K562 (cell line): ENCODE measurements at regions not wholly inside any gene's neighbourhood (a gene's known extent, or its start where the extent isn't known, plus 50 kb on each side); places are given as distances from the start of the nearest gene placed in this dataset.

ENCODE experiments used
- ATAC-seq: fragments of 200-7000 bp; cut with Tn5 transposase; 3 replicates; pipeline ENCODE4 v1.9.1; 2020; ENCODE audit warnings: moderate library complexity
- BruUV-seq: library from RNA; stranded (reverse); fragments of 400-500 nt; replicated peaks from 2 replicates; lab custom pipeline; 2021; lab: Mats Ljungman, UMichigan
- CTCF ChIA-PET: fragments of 300-600 bp; formaldehyde crosslinking; extraction: SDS; loops from one replicate; lab custom pipeline; 2021; ENCODE audit warnings: low intra/inter-chr PET ratio; lab: Yijun Ruan, JAX
- POLR2A ChIA-PET: fragments of 300-600, 350-650 bp; sonication (Branson Sonifier 250); formaldehyde crosslinking; extraction: SDS; loops from one replicate; lab custom pipeline; 2021; ENCODE audit warnings: antibody characterized with exemption, inconsistent platforms; lab: Yijun Ruan, JAX
- DNase-seq, 4 experiments: peaks; one replicate each; pipeline versions ENCODE4 v3.0.0 to v3.0.0-alpha.2; 2011 to 2018; ENCODE audit warnings: low spot score in 3 of 4, mixed read lengths in 3 of 4; ENCODE audit errors: extremely low read depth in 1 of 4
- FAIRE-seq: peaks from 2 replicates; lab custom pipeline; 2011; peaks lifted over from hg19 to GRCh38; lab: Jason Lieb, UNC
- H2AFZ ChIP-seq: 2 replicates; pipeline ENCODE4 v1.6.0; 2011; ENCODE audit warnings: low read depth, low read length, control low read depth, inconsistent platforms
- H3K27ac ChIP-seq: fragments of 200-600 bp; 3 replicates; pipeline ENCODE4 v1.8.0; 2011; ENCODE audit warnings: low read depth, mild to moderate bottlenecking, control low read depth, inconsistent platforms, low read length, moderate library complexity, mixed read lengths; ENCODE audit errors: extremely low read depth
- H3K27me3 ChIP-seq, 2 experiments: fragments of 300-600 bp in 1 of 2; 2 replicates in 1 of 2; 3 replicates in 1 of 2; pipeline versions ENCODE4 v1.6.0 to v1.8.0; 2011; ENCODE audit warnings: inconsistent platforms in 2 of 2, low read length in 2 of 2, mild to moderate bottlenecking in 1 of 2, mixed read lengths in 1 of 2, moderate library complexity in 1 of 2; ENCODE audit not compliant: control insufficient read depth in 2 of 2, insufficient read depth in 2 of 2
- H3K36me3 ChIP-seq: fragments of 300-600 bp; 3 replicates; pipeline ENCODE4 v1.8.0; 2011; ENCODE audit warnings: mild to moderate bottlenecking, low read length, inconsistent platforms; ENCODE audit not compliant: control insufficient read depth, insufficient read depth
- H3K4me1 ChIP-seq, 2 experiments: fragments of 200-600 bp in 1 of 2; replicated peaks in 1 of 2; 2 replicates in 1 of 2; 3 replicates in 1 of 2; pipeline versions ENCODE4 v1.5.1 to v1.8.0; 2011; ENCODE audit warnings: inconsistent platforms in 2 of 2, low read length in 2 of 2, mild to moderate bottlenecking in 1 of 2, mixed read lengths in 1 of 2, moderate library complexity in 1 of 2; ENCODE audit not compliant: control insufficient read depth in 2 of 2, insufficient read depth in 2 of 2
- H3K4me2 ChIP-seq: 2 replicates; pipeline ENCODE4 v1.6.1; 2011; ENCODE audit warnings: low read length, control low read depth, inconsistent platforms, mixed read lengths; ENCODE audit not compliant: insufficient read depth
- H3K4me3 ChIP-seq: fragments of 200-600 bp; sonication (generic), shearing (Covaris generic); 2 replicates; pipeline ENCODE4 v1.5.1; 2016; ENCODE audit warnings: control low read depth, inconsistent platforms
- H3K79me2 ChIP-seq: fragments of 200-600 bp; 3 replicates; pipeline ENCODE4 v1.8.0; 2011; ENCODE audit warnings: low read length, inconsistent platforms; ENCODE audit not compliant: control insufficient read depth, insufficient read depth
- H3K9ac ChIP-seq, 2 experiments: 2 replicates each; pipeline versions ENCODE4 v1.6.0 to v1.6.1; 2011; ENCODE audit warnings: low read depth in 2 of 2, low read length in 2 of 2, control low read depth in 1 of 2, inconsistent platforms in 1 of 2, mild to moderate bottlenecking in 1 of 2, mixed read lengths in 1 of 2; ENCODE audit not compliant: insufficient read depth in 1 of 2
- H3K9me1 ChIP-seq: one replicate; pipeline ENCODE4 v1.6.0; 2011; ENCODE audit warnings: inconsistent platforms, mild to moderate bottlenecking, low read length, moderate library complexity; ENCODE audit not compliant: control insufficient read depth, insufficient read depth
- H3K9me3 ChIP-seq: replicated peaks from 2 replicates; pipeline ENCODE4 v1.5.1; 2011; ENCODE audit warnings: low read depth, low read length, inconsistent platforms; ENCODE audit not compliant: control insufficient read depth, insufficient read depth
- H4K20me1 ChIP-seq: replicated peaks from 2 replicates; pipeline ENCODE4 v1.6.1; 2011; ENCODE audit warnings: low read length, inconsistent platforms, mixed read lengths; ENCODE audit not compliant: control insufficient read depth, insufficient read depth
- CXXC5 ChIP-seq: fragments of 250-450 bp; sonication (Bioruptor Pico); IDR thresholded peaks from 2 replicates; pipeline ENCODE4 v1.8.0; 2022; ENCODE audit warnings: inconsistent platforms, mild to moderate bottlenecking, moderate library complexity
- FIP1L1 ChIP-seq: fragments of 200-400 bp; formaldehyde crosslinking; IDR thresholded peaks from 2 replicates; pipeline ENCODE4 v1.6.1; 2018; ENCODE audit warnings: mild to moderate bottlenecking, low read depth, low read length; ENCODE audit not compliant: poor library complexity, severe bottlenecking
- HMG20B ChIP-seq: fragments of 250-450 bp; sonication (Bioruptor Pico); IDR thresholded peaks from 2 replicates; pipeline ENCODE4 v1.5.0; 2021; ENCODE audit warnings: mild to moderate bottlenecking
- PCBP2 ChIP-seq: fragments of 200-400 bp; formaldehyde crosslinking; IDR thresholded peaks from 2 replicates; pipeline ENCODE4 v1.6.1; 2018; ENCODE audit warnings: low read length, low read depth, mild to moderate bottlenecking, moderate library complexity; ENCODE audit not compliant: poor library complexity, severe bottlenecking
- TOE1 ChIP-seq, 2 experiments: fragments of 450-650 bp in 1 of 2; sonication (generic) in 1 of 2; formaldehyde crosslinking in 1 of 2; IDR thresholded peaks; 2 replicates each; pipeline versions ENCODE4 v1.7.1 to v1.8.0; 2016 to 2022; ENCODE audit warnings: borderline replicate concordance in 2 of 2, mild to moderate bottlenecking in 2 of 2, antibody characterized with exemption in 1 of 2, inconsistent platforms in 1 of 2, low read depth in 1 of 2, missing genetic modification reagents in 1 of 2, moderate library complexity in 1 of 2
- ZBTB17 ChIP-seq: fragments of 450-650 bp; formaldehyde crosslinking; IDR thresholded peaks from 2 replicates; pipeline ENCODE4 v1.4.0; 2020; ENCODE audit warnings: mild to moderate bottlenecking
- ZFP30 ChIP-seq: fragments of 250-450 bp; sonication (Bioruptor Pico); IDR thresholded peaks from 2 replicates; pipeline ENCODE4 v1.8.0; 2022; ENCODE audit warnings: moderate library complexity, mild to moderate bottlenecking, inconsistent platforms, borderline replicate concordance
- ZNF134 ChIP-seq: fragments of 250-450 bp; sonication (Bioruptor Pico); conservative IDR thresholded peaks from 2 replicates; pipeline ENCODE4 v1.4.0; 2020
- ZNF75A ChIP-seq: fragments of 450-650 bp; formaldehyde crosslinking; IDR thresholded peaks from 2 replicates; pipeline ENCODE4 v1.4.0; 2020; ENCODE audit warnings: mild to moderate bottlenecking
- WGBS: fragments of 100-300 bp; shearing (Covaris generic); methylation state at CpG from one replicate; pipeline ENCODE4 v1.1.6; 2016; ENCODE audit warnings: low coverage, mixed read lengths; ENCODE audit not compliant: insufficient coverage; ENCODE audit errors: missing lambda C conversion rate; 5-methylcytosine and 5-hydroxymethylcytosine counted together
- in situ Hi-C: fragments of 300-500 bp; cut with MboI; formaldehyde crosslinking; loops from 4 replicates; pipeline ENCODE4 v1.15.0; 2018; ENCODE audit warnings: inconsistent platforms, mixed read lengths
- intact Hi-C: fragments of 100-400 bp; cut with micrococcal nuclease; formaldehyde crosslinking; loops from 2 replicates; pipeline ENCODE4 v1.14.2; 2022

- Histone ChIP-seq H3K27ac (no peak overlapping the region), H3K9me3 (no peaks in the 10 kb centered on the region), H3K79me2 (no peaks in the 10 kb centered on the region), H3K4me2 (no peak overlapping the region), H3K4me3 (no peak overlapping the region), H3K9me1 (no peaks in the 10 kb centered on the region), H3K27me3 (no peaks in the 10 kb centered on the region), H4K20me1 (no peaks in the 10 kb centered on the region), H3K4me1 (no peaks in the 10 kb centered on the region), H3K36me3 (no peaks in the 10 kb centered on the region), H3K9ac (no peak overlapping the region), H2AFZ (no peak overlapping the region)
- no TSS peak for BruUV-seq
- no peak for FAIRE-seq
- 0% methylated on average over 1 of the region's 2 CpGs for WGBS
- CTCF ChIA-PET = no interaction called here
- intact Hi-C loops = no loop called here
- POLR2A ChIA-PET = no interaction called here
- ATAC-seq = no peak
- TF ChIP-seq HMG20B (CRISPR knock-in tag) = no peak
- no peak for TF ChIP-seq TOE1 (IDR thresholded peaks at IDR 0.05; ENCODE audit: borderline replicate concordance)
- no peak for TF ChIP-seq TOE1 (CRISPR knock-in tag; IDR thresholded peaks at IDR 0.05; ENCODE audit: borderline replicate concordance, low read depth)
- no peak for TF ChIP-seq ZNF75A (CRISPR knock-in tag)
- no peak for TF ChIP-seq FIP1L1
- TF ChIP-seq PCBP2 = no peak
- no peak for TF ChIP-seq ZBTB17 (CRISPR knock-in tag)
- no peak for TF ChIP-seq ZNF134 (CRISPR knock-in tag)
- TF ChIP-seq ZFP30 (CRISPR knock-in tag) = no peak
- no peak for TF ChIP-seq CXXC5
- in situ Hi-C loops = no loop called here
- DNase-seq = no peak
Observed at GRCh38 chr2:56449449-56449860, 265.7 kb downstream of the CCDC85A start.
